NCI-H1048 (cell line): ENCODE measurements at regions not wholly inside any gene's neighbourhood (a gene's known extent, or its start where the extent isn't known, plus 50 kb on each side); places are given as distances from the start of the nearest gene placed in this dataset.

Experiments
- DNase-seq: peaks from one replicate; lab custom pipeline; 2025; lab: John Stamatoyannopoulos, UW

DNA sequence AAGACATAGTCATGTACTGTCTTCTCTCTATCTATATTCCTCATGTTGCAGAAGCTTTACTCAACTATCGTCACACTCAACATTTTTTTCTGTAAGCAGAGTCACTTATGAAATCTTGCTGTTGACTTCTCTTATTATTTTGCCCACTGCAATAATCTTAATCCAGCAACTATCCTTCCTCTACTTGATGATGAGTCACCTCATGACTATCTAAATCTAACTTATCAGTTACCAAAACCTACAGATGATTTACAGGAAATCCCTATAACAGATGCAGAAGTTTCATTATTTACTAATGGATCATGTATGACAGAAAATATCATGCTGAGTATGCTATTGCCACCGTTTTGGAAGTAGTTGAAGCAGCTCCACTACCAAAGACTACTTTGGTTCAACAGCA is 378.9 kb downstream of the DUSP10 start:
- DNase-seq = no peak

DNA sequence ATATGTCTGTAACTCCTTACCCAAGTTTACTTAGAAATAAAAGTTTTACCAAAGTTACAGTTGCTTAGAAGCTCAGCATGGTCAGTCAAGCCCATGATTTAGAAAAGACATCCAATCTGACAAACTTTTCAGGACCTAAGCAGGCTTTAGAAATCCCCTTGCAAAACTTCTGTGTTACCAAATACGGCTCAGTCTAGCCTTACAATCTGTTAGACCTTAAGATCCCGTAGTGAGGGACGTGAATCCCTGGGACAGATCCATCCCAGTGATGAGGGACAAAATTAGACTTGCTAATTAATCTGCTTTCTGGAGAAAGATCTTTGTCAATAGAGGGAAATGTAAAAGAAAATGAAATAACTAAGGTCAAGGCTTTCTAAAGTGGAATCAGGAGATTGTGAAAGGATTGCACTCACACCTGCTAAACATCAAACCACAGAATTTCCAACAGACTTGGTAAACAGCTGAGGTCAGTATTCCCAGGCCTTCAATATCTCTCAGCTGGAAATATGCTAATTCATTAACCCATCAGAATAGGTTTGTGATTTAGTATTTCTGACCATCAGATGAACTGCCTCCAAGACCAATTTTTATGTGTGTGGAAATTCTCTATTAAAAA is 375.3 kb downstream of the DUSP10 start:
- no peak for DNase-seq

DNA sequence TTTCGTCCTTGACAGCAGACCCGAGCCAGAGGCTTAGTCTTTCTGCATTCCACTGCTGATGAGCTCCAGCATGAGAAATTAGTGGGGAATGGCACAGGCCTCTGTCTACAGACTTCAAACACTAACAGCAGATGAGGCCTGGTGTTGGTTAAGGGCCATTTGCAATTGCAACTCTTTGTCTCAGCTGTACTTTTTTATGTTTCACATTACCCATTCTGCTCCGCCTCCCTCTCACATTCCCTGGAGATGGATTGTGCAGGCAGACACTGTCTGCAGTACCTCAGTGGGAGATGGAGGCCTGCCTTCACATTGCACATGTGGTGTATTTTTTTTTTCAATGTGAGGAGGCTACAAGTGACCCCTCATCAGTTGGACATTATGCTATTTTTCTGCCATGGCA is 370.2 kb downstream of the DUSP10 start:
- DNase-seq = no peak

DNA sequence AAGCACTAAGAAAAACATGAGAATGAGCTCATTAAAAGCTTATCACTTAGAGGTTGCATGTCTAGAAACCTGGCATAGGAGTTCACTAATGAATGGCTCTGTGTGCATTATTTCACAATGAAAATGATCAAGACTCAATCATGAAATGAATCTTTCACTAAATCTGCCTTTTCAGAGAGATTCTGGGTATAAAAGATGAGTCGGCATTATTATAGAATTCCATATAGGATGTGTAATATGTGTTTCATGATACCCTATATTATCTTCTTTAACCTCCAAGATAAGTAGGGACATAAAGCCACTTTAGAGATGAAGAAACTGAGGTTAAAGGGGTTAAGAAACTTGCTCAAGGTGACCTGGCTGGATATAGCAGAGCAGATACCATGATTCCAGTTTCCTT is 368.1 kb downstream of the DUSP10 start:
- no peak for DNase-seq

DNA sequence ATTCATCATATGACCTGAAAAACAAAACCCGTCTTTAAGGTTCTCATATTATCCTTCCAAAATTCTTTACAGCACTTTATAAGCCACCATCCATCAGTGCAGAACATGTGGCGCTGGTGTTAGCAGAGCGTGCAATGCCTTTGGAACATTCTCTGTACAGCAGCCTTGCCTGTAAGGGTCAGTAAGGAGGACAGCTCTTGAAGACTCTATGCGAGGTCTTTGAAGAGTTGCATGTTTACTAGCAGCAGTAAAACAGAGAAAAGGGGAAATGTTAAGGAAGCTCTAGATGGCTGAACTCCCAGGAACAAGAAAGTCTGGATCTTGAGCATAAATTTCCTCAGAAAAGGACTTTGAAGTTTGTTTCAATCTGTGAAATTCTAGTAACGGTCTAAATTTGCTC is 365.6 kb downstream of the DUSP10 start:
- DNase-seq = no peak

DNA sequence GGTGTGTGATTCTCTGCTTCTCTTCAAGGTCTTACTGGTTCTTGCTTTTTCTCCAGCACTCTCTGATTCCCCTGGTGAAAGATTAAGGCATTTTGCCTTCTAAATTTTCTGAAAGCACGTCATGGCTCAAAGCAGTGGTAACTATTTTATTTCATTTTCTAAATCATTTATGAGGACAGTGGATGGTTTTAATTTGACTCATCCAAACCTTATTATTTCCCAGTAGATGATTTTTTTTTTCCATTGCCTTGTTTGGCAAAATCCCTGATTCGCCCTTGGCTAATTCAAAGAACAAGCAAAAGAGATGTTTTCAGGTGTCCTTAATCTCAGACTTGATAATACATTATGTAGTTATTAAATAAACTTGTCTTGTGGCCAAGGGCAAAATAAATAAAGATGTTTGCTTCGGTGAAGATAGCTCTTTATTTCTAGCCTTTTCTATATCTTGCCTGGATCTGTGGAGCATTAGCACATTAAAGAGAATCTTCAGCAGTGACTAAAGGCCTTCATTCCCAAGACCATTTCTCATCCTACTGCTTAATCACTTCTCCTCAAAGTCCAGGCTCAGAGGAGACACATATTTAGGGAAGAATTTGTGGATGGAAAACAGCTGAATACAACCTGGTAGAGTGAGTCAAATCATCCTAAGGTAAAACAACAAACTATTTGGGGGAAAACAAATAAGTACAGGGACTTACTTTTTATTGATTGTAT is 359.8 kb downstream of the DUSP10 start:
- DNase-seq = no peak

DNA sequence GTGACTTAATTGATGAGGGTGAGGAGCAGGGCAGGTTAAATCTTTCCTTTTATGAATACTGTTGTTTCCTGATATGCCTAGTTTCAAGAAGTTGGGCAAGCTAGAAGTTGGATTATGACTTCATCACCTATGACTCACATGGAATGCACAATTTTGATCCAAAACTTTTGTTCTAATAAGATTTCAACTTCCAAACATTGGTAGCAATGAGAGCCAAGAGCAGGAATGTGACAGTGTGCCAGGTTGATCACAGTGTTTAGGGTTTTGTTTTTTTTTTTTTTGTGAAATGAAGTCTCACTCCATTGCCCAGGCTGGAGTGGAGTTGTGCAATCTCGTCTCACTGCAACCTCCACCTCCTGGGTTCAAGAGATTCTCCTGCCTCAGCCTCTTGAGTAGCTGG is 349.4 kb downstream of the DUSP10 start:
- DNase-seq = no peak

DNA sequence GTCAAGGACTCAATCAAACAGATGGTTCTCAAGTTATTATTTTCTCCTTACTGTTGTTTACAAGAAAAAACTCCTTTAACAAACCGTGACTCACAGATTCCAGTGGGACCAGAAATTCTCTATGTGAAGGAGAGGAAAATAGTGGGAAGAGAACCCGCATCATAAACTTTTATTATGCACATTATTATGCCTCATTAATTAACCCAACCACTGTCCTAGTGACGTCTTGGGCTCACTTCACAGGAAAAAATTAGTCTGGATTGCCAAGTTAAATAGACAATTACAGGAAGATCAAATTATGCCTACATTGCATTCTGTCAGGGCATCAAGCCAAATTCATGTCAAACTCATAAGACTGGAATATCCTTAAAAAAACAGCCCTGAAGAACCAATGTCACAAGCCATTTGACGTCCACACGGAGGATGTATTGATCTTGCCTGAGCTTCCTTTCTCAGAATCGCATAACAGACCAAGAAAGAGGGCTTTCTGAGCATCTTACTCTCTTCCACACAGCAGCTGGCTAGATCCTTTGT is 347.8 kb downstream of the DUSP10 start:
- DNase-seq = no peak

DNA sequence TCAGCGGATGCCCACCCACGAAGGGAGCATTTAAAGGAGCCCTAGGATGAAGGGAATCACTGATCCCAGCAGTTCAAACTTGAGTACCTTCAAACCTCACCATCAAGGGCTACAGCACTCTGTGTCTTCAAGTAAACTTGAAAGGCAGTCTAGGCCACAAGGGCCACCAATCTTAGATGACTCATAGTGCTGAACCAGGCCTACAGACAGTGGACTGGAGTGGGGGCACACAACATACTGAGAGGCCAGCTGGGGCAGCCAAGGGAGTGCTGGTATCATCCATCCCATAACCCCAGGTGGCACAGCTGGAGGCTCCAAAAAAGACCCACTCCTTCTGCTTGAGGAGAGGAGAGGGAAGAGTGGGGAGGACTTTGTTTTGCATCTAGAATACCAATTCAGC is 345.4 kb downstream of the DUSP10 start:
- DNase-seq = no peak

DNA sequence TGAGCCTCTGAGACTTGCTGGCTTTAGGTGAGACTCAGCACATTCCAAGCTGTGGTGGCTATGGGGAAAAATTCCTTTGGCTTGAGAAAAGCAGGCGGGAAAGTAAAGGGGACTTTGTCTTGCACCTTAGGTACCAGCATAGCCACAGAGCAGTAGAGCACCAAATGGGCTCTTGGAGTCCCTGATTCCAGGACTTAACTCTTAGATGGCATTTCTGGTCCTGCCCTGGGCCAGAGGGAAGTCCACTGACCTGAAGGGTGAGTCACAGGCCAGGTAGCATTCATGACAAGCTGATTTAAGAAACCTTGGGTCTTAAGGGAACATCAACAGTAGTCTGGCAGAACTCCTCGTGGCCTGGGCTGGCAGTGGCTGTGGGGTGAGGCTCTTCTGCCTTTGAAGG is 344.7 kb downstream of the DUSP10 start:
- DNase-seq = no peak

DNA sequence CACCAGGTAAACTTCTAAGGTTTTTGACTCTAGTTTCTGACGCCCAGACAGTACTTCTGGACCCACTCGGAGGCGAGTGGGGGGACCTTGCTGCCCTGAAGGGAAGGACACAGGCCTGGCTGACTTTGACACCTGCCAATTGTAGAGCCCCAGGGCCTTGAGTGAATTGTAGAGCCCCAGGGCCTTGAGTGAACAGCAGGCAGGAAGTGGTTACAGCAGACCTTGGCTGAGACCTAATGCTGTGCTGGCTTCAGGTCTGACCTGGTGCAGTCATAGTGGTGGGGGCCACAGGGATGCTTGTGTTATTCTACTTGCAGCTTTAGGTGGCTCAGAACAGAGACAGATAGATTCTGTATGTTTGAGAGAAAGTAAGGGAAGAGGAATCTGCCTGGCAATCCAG is 344.3 kb downstream of the DUSP10 start:
- no peak for DNase-seq

DNA sequence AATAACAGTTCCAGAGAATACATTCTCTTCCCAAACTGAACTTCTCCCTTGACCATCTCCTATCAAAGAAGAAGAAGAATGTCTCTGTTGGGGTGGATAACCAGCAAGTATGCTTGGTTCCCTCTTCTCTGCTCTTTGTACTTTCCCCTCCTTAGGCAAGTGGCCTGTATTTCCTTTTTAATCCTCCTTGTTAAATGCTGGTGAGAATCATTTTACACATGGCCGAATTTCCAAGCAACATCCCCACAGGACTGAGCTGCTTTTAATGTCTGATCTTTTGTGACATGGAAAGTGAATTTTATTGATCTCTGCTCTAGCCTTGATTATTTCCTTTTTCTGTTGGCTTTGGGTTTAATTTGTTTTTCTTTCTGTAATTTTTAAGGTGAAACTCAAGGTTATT is 336.7 kb downstream of the DUSP10 start:
- DNase-seq = no peak

DNA sequence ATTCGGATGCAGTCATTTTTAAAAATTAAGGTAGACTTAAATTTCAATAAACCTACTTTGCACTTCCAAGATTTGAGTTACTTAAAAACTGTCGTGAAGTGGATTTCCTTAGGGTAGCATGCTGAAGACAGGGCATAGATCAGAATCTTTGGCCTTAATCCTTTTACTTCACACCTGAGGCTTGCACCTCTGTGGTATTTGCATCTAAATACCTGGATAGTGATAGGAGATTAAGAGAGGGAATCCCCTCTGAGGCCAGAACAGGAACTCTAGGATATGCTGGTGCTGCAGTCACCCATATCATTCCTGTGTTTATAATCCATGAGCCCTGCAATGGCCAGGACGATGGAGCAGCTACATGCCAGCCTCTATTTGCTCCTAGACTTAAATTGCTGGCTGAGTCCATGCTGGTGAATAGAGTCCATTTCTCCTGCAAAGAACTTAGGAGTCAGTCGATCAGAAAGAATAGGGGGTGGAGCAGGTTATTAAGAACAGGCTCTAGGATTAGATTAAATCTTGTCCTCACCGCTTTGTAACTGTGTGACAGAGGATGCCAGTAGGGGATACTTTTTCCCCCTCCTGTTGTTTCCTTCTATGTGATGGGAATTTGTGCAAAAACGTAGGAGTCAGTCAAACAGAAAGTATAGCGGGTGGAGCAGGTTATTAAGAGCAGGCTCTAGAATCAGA is 333.6 kb downstream of the DUSP10 start:
- DNase-seq = no peak

DNA sequence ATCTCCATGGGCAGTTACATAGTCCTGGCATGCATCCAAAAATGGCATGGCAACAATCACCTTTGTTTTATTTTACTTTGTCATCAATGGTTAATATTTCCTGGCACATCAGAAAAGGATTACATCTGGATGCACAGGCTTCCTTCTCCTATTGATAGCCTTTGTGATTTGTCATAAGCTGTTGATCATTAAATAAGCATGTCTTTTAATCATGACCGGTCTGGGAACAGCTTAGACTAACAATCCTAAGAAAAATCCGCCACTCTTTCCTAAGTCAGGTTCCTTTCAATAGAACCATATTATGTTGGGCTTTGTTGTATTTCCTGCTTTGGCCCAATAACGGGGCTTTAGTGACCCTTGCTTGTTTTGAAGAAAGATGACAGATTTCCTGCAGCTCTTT is 330.6 kb downstream of the DUSP10 start:
- no peak for DNase-seq

DNA sequence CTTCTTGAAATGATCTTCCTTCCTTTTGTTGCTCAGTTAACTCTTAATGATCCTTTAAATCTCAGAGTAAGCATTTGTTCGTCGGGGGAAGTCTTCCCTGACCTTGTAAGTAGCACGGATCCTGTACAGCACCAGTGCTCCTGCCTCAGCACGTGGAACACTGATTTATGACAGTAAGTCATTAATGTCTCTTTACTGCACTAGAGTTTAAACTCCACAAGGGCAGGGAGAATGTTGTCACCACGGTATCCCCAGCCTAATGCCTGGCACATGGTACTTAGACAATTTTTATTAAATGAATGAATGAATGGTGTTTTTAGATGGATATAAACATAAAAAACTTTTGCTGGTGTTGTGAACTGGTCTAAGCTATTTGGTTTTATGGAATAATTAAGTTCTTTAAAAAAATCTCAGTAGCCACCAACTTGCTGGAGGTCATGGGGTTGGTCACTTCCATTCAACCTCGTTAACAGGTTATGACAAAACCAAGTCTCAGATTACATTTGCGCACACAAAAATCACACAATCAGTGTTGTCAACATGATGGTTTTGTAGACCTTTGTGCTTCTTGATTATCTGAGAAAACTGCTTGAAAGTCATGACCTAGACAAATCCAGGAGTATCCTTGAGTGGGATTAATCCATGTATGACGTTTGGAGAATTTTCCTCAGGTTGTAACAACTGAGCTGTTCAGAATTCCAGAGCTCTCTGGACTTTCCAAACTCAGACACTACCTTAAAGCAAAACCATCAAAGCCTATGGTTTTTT is 326.9 kb downstream of the DUSP10 start:
- DNase-seq = no peak

DNA sequence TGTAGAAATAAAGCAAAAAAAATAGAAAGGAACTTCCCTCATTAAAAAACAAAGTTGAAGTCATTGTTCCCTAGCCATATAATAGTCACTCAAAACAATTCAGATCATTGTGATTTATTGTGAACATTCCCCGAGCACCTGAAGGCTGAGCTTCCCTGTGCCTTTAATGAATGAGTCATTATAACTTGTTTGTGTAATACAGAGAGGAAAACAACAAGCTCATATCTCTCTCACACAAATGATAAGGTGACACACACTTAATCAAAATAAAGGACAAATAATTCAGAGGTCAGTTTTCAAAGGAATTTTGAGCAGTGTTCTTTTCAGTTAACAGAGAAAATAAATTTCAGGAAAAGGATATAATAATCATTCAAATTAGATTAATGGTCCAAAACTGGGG is 326.2 kb downstream of the DUSP10 start:
- DNase-seq = no peak

DNA sequence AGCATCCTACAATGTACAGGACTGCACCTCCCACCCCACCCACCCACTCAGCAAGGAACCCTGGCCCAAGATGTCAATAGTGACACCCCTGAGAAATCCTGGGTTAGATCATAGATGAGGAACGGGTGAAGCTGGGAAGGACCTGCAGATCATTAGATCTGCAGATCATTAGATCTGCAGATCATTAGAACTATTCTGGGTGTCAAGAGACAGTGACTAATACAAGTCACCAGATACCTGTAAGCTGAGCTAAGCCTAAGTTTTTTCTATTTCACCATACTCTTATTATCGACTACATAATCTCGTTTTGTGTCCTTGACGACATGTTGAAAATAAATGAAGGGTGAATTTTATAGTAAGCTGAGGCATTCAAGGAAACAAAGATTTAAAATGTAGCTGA is 325.7 kb downstream of the DUSP10 start:
- no peak for DNase-seq

DNA sequence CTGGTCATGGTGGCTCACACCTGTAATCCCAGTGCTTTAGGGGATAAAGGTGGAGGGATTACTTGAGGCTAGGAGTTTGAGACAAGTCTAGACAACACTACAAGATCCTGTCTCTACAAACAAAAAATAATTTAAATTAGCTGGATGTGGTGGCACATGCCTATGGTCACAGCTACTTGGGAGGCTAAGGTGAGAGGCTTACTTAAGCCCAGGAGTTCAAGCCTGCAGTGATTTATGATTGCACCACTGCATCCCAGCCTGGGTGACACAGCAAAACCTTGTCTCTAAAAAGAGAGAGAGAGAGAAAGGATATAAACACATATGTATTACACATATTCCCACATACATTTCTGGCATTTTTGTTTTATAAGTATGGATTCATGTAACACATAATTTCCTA is 325.2 kb downstream of the DUSP10 start:
- no peak for DNase-seq

DNA sequence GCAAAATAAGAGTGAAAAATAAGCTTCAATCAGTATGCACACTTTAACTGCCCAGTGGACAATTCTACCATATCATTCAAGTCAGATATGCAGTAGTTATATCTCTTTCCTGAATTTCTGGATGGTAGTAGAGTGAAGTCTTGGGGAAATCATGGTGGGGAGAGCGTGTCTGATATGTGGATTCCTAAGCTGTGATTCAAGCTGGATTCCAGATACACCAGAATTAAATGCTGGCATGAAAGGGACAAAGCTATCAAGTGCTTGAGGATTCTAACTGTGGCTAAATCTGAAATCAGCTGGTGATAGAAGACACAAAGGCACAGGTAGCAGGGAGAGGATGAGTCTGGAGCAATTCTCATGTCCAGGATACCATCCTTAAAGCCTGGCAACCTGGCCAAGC is 323.5 kb downstream of the DUSP10 start:
- DNase-seq = no peak

DNA sequence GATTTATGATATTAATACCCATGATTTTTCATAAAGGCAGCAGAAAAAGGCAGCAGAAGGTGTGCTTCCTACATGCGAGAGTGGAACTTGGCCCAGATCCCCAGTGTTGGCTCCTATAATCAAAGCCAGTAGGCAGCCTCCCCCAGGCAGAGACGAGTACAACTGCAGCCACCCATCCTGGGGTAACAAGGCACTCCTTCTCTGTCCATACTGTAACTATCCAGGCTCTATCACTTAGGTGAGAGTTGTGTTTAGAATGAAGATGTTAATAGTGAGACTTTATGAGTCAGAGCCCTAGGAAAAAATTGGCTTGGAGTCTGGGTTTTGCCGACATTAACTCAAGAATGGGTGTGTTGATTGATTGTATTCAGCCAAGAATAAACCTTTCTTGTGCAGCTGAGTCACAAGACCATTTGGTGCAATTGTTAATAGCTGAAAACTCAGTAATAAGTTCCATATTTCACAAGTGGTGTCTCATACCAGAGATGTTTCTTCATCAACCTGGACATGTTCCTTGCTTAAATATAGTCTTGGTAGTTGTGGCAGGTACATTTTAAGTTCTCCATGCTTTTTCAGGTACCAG is 322.3 kb downstream of the DUSP10 start:
- no peak for DNase-seq

DNA sequence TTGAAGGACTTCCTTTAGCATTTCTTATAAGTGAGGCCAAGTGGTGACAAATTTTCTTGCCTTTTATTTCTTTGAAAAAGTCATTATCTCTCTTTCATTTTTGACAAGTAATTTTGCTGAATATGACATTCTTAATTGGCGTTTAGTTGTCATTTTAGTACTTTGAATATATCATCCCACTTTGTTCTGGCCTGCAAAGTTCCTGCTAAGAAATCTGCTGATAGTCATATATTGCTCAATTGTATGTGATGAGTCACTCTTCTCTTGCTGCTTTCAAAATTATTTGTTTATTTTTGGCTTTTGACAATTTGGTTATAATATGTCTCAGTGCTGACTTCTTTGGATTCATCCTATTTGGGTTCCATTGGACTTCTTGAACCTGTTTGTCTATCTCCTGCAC is 312.6 kb downstream of the DUSP10 start:
- no peak for DNase-seq
